ENCODE measurements at regions not wholly inside any gene's neighbourhood (a gene's known extent, or its start where the extent isn't known, plus 50 kb on each side); places are given as distances from the start of the nearest gene placed in this dataset.

- TF ChIP-seq, protein P1, sequence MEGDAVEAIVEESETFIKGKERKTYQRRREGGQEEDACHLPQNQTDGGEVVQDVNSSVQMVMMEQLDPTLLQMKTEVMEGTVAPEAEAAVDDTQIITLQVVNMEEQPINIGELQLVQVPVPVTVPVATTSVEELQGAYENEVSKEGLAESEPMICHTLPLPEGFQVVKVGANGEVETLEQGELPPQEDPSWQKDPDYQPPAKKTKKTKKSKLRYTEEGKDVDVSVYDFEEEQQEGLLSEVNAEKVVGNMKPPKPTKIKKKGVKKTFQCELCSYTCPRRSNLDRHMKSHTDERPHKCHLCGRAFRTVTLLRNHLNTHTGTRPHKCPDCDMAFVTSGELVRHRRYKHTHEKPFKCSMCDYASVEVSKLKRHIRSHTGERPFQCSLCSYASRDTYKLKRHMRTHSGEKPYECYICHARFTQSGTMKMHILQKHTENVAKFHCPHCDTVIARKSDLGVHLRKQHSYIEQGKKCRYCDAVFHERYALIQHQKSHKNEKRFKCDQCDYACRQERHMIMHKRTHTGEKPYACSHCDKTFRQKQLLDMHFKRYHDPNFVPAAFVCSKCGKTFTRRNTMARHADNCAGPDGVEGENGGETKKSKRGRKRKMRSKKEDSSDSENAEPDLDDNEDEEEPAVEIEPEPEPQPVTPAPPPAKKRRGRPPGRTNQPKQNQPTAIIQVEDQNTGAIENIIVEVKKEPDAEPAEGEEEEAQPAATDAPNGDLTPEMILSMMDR (IDR thresholded peaks at IDR 0.05) = no peak
- TF ChIP-seq EP300 (IDR thresholded peaks at IDR 0.05) = no peak
- no peak for TF ChIP-seq POLR2AphosphoS5 (IDR thresholded peaks at IDR 0.05)
- TF ChIP-seq POLR2A (IDR thresholded peaks at IDR 0.05; ENCODE audit: low read depth) = no peak
These were observed 321.7 kb upstream of the PLXNA2 start for GRCh38 chr1:208565756-208566440.
